AML-193 (cell line): ENCODE measurements at regions not wholly inside any gene's neighbourhood (a gene's known extent, or its start where the extent isn't known, plus 50 kb on each side); places are given as distances from the start of the nearest gene placed in this dataset.
A peak's percentile ranks its signal among the peaks of the same experiment; 100 is the strongest.
"Not testable (repeated sequence)": the region's sequence is repeated elsewhere in the genome, so short reads cannot be mapped to it uniquely, and the experiment has no call there.

Experiments used
- DNase-seq, 2 experiments: peaks; one replicate each; lab custom pipeline; 2025; lab: John Stamatoyannopoulos, UW

DNA sequence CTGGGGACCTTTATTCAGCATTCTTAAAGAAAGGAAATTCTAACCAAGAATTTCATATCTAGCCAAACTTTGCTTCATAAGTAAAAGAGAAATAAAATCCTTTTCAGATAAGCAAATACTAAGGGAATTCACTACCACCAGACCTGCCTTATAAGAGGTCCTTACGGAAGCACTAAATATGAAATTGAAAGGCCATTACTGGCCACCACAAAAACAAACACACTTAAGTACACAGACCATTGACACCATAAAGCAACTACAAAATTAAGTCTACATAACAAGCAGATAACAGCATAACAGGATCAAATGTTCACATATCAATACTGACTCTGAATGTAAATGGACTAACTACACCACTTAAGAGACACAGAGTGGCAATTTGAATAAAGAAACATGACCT lies 361.4 kb upstream of the POU5F2 start:
- DNase-seq = no peak

DNA sequence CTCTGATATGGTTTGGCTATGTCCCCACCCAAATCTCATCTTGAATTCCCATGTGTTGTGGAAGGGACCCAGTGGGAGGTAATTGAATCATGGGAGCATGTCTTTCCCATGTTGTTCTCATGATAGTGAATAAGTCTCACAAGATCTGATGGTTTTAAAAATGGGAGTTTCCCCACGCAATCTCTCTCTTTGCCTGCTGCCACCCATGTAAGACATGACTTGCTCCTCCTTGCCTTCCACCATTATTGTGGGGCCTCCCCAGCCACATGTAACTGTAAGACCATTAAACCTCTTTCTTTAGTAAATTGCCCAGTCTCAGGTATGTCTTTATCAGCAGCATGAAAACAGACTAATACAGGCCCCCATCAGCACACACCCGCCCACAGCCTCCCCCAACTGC lies 356.0 kb upstream of the POU5F2 start:
- DNase-seq = not testable (repeated sequence)

DNA sequence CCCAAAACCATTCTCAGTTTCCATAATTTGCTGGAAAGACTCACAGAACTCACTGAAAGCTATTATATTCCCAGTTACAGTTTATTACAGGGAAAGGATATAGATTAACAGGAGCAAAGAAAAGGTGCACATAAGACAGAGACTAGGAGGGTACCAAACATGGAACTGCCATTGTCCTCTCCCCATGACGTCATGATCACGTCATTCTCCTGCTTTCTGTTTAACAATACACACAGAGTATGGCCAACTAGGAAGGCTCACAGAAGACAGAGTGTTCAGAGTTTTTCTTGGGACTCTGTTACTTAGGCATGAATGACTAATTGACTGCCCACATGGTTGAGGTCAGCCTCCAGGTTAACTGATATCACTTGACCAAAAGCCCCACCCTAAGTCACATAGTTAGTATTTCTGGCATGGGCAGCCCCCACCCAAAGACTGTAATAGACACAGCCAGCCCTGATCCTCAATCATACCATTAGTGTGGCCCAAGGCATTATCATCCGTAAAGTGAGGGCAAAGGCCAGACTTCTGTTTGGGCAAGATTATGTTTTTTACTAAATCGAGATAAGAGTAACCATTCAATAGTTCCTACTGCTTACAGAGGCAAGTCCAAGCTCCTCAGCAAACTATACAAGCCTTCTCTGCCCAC lies 353.5 kb upstream of the POU5F2 start:
- DNase-seq = no peak

DNA sequence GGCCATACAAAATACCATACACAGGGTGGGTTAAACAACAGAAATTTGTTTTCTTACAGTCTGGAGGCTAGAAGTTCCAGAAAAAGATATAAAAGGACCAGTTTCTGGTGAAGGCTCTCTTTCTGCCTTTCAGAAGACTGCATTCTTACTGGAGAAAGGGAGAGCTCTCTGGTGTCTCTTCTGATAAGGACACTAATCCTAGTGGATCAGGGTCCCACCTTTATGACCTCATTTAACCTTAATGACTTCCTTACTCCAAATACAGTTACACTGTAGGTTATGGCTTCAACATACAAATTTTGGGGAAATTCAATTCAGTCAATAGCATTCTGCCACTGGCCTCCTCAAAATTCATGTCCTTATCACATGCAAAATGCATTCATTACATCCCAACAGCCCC lies 351.9 kb upstream of the POU5F2 start:
- DNase-seq = no peak

DNA sequence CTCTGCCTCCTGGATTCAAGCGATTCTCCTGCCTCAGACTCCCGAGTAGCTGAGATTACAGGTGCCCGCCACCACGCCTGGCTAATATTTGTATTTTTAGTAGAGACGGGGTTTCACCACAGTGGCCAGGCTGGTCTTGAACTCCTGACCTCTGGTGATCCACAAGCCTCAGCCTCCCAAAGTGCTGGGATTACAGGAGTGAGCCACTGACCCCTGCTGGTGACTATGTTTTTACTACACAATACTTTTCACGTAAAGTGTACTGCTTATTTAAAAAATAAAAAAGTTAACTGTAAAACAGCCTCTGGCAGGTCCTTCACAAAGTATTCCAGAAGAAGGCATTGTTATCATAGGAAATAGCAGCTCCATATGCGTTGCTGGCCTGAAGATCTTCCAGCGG lies 345.2 kb upstream of the POU5F2 start:
- DNase-seq = not testable (repeated sequence)

DNA sequence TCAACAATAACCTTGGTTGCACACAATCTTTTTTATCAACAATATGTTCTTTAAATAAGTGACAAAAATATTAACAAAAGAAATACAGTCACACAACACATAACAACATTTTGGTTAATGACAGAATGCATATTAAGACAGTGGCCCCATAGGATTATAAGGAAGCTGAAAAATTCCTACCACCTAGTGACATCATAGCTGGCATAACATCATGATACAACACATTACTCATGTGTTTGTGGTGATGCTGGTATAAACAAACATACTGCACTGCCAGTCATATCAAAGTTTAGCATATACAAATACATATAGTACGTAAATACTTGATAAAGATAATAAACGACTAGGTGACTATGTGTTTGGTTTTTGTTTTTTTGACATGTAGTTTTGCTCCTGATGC lies 344.8 kb upstream of the POU5F2 start:
- DNase-seq = no peak

DNA sequence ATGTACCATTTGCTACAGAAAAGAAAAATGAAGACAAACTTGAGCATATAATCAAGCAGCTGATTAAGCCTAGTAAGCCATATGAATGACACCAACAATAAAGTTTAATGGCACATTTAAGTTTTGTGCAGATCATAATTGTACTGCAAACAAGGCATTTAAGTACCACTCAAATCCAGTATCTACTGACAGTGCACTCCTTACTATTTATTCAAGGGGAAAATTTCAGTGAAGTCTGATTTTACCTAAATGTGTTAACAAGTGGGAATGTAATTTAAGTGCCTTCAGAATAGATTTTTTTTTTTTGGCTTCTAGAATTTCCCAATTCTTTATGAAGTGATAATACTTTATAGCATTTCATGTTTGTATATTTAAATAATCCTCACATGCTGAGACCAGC lies 341.0 kb upstream of the POU5F2 start:
- DNase-seq = no peak

DNA sequence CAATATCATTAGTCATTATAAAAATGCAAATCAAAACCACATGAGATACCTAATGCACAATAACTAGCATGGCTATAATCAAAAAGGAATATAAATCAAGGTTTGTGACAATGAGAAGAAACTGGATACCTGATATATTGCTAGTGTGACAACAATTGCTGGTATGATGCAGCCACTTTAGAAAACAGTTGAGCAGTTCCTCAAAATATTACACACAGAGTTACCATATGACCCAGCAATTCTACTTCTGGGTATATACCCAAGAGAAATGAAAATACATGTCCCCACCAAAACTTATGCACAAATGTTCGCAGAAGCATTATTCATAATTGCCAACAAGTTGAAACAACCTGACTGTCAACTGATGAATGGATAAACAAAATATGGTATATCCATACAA lies 339.7 kb upstream of the POU5F2 start:
- DNase-seq = peak in 1 of 2 experiments; percentile 10

DNA sequence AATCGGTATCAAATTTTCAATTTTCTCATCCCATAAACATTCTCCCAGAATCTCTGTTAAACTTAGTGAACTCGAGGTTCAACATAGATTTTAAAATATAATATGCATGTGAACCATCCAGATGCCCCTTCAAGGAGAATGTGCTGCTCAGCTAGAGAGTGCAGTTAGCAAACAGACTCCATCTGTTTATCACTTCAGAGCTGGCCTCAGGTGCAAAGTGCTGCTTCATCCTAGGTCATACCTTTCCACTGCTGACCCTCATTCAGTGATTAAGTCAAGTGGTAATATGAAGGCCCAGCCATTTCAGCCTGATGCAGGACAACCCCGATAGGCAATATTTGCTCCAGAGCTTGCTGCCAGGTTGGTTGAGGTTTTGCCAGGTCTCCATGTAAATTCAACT lies 339.0 kb upstream of the POU5F2 start:
- DNase-seq = no peak

DNA sequence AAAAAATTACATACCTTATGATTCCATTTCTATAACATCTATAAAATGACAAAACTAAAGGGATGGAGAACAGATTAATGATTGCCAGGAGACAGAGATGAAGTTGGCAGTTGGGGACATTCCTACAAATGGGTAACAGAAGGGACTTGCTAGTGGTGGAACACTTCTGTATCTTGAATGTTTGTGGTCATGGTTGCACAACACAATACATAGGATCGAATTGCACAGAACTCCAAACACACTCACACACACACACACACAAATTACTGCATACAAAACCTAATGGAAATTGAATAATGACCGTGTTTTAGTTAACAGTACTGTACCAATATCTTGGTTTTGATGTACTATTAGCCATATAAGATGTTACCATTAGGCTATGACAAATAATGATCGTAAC lies 330.7 kb upstream of the POU5F2 start:
- DNase-seq = no peak

DNA sequence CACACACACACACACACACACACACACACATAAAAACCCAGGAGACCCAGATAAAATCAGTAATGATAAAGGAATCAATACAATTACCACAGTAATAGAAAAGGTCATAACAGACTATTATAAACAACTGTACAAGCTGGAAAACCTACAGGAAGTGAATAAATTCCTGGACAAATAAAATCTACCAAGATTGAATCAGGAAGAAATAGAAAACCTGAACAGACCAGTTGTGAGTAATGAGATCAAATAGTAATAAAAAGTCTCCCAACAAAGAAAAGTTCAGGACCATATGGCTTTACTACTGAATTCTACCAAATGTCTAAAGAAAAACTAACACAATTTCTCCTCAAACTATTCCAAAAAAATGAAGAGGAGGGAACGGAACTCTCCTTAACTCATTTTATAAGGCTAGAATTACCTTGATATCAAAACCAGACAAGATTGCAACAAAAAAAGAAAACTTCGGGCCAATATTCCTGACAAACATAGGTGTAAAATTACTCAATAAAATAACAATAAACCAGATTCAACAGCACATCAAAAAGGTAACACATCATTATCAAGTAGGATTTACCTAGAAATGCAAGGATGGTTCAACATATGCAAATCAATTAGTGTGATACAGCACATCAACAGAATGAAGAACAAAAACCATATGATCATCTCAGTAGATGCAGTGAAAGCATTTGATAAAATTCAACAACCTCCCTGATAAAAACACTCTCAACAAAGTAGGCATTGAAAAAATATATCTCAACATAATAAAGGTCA lies 325.2 kb upstream of the POU5F2 start:
- no peak for DNase-seq

DNA sequence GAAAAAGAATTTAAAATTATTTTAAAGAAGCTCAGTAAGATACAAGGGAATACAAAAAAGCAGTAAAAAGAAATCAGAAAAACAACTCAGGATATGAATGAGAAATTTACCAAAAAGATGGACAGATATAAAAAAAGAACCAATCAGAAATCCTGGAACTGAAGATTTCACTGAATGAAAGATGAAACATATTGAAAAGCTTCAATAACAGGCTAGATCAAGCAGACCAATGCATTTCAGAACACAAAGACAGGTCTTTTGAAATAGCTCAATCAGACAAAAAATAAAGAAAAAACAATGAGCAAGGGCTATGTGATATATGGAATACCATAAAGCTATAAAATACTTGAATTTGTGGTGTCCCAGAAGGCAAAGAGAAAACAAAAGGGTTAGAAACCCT lies 322.6 kb upstream of the POU5F2 start:
- DNase-seq = no peak

DNA sequence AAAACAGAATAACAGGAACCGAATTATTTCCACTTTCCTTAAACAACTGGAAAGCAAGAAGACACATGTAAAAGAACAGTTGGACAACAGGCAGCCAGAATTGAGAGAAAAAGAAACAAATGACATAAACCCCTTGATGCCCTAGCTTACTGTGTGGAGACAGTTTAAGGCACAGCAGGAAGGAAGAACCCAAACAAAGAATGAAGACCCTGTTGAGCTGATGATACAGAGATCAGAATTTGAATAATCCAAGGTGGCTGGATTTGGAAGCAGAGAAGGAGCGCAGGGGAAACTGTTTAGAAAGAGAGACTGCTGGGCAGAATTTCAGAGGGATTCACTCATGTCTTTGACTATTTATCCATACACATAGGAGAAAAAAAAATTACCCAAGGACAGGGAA lies 316.3 kb upstream of the POU5F2 start:
- no peak for DNase-seq

DNA sequence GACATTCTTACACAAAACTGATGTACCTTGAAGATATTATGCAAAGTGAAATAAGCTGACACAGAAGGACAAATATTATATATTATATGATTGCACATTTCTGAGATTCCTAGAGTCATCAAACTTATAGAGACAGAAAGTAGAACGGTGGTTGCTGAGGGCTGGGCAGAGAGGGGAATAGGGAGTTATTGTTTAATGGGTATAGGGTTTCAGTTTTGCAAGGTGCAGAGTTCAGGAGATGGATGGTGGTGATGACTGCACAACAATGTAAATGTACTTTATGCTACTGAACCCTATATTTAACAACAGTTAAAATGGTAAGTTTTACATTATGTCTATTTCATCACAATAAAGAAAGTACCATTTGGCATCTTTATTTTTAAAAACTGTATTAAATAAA lies 315.8 kb upstream of the POU5F2 start:
- no peak for DNase-seq

DNA sequence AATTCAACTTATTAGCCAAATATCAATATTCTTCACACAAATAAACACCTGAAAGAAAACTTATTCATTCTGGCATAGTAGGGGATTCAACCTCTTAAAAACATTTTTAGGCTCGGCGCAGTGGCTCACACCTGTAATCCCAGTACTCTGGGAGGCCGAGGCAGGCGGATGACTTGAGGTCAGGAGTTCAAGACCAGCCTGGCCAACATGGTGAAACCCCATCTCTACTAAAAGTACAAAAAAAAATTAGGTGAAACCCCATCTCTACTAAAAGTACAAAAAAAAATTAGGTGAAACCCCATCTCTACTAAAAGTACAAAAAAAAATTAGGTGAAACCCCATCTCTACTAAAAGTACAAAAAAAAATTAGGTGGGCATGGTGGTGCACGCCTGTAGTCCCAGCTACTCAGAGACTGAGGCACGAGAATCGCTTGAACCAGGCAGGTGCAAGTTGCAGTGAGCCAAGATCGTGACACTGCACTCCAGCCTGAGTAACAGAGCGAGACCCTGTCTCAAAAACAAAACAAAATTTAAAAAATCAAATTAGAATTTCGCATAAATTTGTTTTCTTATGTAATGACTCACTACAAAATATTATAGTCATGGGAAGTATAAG lies 308.0 kb upstream of the POU5F2 start:
- not testable (repeated sequence) for DNase-seq

DNA sequence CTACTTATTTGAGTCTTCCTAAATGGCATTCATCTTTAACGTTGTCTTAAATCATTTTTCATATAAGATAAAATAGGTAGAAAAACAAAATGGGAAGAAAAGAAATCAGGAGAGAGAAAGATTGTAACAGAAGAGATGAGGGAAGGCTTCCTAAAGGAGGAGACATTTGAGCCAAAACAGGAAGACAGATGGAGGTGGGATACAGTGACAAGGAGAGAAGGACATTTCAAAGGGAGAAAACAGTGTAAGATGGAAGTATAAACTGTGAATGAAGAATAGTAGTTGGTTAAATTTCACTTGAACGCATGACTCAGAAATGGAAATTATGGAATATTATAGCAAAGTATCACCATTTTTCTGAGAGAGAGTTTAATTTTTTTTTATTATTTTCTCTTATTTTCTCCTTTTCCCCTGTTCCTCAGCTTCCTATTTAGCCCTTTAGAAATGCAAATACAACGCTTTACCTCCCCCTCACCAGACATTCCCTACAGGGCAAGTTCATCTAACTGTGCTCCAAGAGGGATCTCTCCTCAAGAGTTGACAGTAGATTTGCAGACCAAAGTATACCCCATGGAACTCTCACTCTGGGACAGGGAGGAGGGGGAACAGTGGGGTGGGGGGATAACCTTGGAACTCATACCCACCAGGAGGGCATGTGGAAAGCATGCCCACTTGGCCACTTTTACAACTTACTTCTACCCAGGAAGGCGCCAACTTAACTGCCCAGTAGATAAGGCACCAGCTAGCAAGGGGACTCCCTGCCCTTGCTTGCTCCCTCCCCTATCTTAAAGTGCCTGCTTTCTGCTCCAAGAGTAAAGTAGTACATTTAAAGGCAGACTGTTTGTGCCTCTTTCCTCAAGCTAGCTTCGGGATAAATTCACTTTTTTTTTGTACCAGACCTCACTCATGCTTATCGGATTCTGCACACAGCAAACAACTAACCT lies 304.7 kb upstream of the POU5F2 start:
- no peak for DNase-seq

DNA sequence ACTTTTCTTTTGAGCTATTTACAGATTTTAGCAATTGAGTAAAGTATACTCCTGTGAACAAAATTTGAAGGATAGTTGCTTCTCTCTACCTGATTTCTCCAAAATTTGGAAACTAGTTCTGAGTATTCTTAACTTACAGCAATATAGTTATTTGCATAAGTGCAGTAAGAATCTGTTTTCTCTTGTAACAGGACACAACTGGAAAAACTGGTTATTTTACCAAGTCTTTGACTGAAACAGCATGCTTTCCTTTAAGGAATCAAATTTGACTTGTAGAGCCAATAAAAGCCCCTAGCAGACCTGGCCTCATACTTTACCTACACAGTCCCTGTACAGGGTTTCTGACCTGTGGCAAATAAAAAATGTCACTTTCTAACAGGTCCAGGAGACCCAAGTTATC lies 301.9 kb upstream of the POU5F2 start:
- no peak for DNase-seq

DNA sequence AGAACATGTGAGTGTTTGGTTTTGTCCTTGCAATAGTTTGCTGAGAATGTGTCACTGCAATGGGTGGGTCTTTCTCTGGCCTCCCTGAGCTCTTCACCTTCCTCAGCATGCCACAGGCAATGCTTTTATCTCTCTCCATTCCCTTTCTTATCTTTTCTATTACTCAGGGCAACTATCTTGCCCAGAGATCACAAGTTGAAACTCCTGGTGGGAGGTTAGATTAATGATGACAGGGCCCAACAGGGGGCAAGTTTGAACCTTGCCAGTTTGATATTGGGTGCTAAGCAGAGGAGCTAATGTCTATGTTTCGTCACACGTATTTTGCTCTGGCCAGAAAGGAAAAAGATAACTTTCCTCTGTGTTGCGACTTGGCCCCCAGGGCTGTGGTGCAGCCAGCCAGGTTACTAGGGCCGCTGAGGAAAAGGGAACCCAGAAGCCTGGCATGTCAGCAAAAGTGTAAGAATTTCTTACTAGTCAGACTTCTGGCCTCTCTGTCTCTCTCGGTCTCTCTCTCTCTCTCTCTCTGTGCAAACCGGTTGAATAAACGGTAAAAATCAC lies 299.3 kb upstream of the POU5F2 start:
- DNase-seq = no peak

DNA sequence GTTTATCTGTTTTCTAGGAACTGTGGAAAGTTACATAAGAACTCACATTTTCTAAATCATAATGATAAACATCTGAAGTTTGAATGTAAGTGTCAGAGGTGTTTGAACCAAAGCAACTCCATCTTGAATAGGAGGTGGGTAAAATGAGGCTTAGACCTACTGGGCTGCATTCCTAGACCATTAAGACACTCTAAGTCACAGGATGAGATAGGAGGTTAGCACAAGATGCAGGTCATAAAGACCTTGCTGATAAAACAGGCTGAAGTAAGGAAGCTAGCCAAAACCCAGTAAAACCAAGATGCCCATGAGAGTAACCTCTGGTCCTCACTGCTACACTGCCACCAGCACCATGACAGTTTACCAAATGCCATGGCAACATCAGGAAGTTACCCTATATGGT lies 297.7 kb upstream of the POU5F2 start:
- DNase-seq = no peak

DNA sequence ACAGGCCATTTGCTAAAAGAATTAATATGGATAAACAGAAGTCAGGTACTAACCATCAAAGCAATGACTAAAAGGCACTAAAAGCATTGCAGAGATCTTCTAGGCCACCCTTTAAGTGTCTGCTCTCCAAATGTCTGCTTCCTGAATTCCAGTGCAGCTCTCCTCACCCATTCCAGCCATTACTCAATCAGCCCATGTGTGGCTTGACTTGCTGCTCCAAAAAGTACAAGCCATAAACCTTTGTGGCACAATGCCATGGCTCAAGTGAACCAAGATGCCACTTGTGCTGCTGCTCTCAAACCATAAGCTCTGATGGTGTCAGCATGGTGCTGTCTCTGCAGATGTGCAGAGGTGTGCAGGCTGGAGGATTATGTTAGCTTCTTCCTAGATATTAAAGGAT lies 290.2 kb upstream of the POU5F2 start:
- no peak for DNase-seq

DNA sequence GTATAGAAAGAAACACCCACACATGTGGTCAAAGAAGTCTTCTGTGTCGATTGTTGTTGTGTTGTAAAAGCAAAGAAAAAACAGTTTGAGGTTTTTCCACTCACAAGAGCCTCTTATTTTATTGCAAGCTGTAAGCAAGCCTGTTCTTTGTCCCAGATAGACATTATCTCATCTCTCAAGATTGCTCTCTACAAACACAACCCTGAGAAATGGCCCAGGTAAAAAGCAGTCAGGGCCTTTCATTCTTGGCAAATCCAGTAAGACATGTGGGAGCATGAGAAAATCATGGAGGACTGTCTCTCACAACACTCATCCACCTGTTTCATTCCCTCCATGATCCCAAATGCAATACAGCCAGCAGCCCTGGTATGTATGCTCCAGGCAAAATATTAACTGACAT lies 286.6 kb upstream of the POU5F2 start:
- DNase-seq = no peak

DNA sequence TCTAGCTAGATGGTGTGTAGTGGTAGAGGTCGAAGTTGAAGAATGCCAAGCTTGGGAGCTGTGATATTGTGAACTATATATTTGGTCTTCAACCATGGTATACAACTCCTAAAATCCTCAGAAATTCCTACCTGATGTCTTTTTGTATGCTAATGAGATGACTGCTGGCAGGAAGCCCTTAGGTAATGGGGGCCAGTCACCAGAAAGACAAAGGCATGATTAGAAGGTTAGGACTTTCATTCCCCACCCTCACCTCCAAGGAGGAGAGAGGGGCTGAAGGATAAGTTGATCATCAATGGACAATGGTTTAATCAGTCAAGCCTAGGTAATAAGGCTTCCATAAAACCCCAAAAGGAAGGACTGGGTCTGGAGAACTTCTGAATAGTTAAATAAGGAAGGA lies 285.7 kb upstream of the POU5F2 start:
- DNase-seq = no peak
